IPS DF 4.7 (cell line): ENCODE measurements at regions not wholly inside any gene's neighbourhood (a gene's known extent, or its start where the extent isn't known, plus 50 kb on each side); places are given as distances from the start of the nearest gene placed in this dataset.
"Not testable (repeated sequence)": the region's sequence is repeated elsewhere in the genome, so short reads cannot be mapped to it uniquely, and the experiment has no call there.

Experiments used
- DNase-seq: peaks from one replicate; pipeline ENCODE4 v3.0.0-alpha.2; 2013; ENCODE audit warnings: low spot score; ENCODE audit errors: extremely low read depth

- no peak for DNase-seq
These were observed 180.3 kb upstream of the LCORL start for GRCh38 chr4:18201885-18202284.

DNA sequence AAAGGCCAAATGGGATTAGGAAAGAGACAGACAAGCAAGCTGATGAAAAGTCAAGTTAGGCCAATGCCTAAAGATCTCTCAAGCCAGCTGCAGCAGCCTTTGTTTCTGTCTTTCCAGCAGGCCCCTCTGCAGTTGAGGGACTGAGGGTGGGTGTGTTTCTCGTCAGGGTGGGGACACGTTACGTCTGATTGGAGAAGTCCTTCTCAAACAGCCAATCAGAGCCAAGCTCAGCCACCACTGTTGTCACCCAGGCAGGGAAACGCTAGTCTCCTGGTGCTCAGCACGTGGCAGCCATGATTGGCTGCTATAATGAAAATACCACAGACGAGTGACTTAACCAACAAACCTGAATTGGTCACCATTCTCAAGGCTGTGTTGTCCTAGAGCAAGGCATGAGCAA, 177.1 kb upstream of the LCORL start:
- DNase-seq = no peak

GRCh38 chr4:18197467-18197866, 175.9 kb upstream of the LCORL start:
- no peak for DNase-seq

DNA sequence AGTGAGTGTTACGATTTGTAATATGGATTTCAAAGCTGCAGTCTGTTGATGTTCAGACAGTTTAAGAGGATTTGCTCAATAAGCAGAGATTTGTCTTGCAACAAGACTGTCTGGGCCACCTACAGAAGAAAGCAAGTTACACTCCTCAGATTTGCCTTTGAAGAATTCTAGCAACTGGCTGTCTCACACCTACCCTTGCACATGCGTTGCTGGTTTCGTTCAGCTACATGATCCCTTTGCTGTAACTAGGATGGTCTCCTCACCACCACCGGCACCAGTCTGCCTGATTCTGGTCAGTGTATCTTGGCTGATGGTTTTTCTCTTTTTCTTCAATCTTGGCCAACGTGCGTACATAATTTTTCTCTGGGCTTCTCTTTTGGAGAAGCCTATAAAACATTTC, 172.7 kb upstream of the LCORL start:
- DNase-seq = no peak

DNA sequence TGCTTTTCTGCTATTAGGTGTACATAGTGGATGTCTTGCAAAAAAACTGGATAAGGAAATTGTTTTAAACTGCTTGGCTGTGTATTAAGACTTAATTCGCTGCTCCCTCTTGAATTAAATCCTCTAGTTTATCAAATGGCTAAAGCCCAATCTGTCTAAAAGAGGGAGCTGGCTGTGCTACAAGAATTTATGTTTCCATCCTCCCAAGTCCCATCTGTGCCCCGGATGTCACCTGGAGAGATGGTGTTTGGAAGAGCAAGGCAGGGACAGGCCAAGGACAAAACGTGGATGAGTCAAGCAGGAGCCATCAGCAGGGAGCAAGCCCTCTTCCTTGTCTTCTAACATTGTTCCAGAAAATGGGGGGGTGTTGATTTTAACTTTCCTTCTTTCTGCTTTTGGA, 171.3 kb upstream of the LCORL start:
- no peak for DNase-seq

DNA sequence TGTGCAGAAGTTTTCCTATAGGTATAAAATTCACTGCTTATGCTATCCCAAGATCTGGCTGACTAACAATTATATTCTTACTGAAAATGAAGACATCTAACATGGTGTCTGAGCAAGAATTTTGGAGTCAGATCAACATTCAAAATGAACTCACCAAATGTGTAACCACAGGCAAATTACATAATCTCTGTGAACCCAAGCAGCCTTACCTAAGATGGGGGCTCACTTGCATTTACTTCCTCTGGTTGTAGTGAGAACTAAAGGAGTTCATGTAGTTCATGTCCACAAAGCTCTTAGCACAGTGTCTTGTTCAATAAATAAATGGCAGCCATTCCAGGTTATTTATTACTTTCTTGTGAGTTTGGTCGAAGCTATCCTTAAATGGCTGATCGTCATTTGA, 163.9 kb upstream of the LCORL start:
- DNase-seq = no peak

GRCh38 chr4:18180892-18181291, 159.3 kb upstream of the LCORL start:
- no peak for DNase-seq

DNA sequence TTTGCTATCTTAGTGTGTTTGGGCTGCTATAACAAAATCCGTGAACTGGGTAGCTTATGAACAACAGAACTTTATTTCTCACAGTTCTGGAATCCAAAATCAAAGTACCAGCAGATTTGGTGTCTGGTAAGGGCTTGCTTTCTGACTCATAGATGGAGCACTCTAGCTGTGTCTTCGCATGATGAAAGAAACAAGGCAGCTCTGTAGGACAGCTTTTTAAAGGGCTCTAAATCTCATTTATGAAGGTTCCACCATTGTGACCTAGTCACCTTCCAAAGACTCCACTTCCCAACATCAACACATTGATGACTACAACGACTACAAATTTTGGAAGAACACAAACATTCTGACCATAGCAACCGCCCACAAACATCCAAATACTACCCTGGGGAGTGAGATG, 158.6 kb upstream of the LCORL start:
- DNase-seq = no peak

- DNase-seq = no peak
These were observed 150.3 kb upstream of the LCORL start for GRCh38 chr4:18171896-18172295.

- DNase-seq = no peak
These were observed 146.3 kb upstream of the LCORL start for GRCh38 chr4:18167831-18168230.

DNA sequence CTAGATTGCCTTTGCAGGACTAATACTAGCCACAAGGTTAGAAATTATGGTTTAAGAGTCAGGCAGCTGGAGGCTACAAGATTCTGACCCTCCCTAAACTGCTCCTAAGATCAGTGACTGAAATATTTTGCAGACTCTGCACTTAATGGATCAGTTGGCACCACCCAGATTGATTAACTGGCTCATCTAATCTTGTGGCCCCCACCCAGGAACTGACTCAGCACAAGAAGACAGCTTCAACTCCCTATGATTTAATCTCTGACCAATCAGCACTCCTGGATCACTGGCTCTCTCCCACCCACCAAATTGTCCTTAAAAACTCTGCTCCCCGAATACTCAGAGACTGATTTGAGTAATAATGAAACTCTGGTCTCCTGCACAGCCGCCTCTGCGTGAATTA, 145.4 kb upstream of the LCORL start:
- no peak for DNase-seq

DNA sequence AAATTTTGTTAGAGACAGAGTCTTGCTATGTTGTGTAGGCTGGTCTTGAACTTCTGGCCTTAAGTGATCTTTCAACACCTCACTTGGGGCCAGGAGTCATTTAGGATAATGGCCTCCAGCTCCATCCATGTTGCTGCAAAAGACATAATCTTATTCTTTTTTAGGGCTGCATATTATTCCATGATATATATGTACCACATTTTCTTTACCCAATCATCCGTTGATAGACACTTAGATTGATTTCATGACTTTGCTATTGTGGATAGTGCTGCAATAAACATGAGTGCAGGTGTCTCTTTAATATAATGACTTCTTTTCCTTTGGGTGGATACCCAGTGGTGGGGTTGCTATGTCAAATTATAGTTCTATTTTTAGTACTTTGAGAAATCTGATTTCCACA, 140.9 kb upstream of the LCORL start:
- DNase-seq = no peak

GRCh38 chr4:18159117-18159912, 137.8 kb upstream of the LCORL start:
- not testable (repeated sequence) for DNase-seq

DNA sequence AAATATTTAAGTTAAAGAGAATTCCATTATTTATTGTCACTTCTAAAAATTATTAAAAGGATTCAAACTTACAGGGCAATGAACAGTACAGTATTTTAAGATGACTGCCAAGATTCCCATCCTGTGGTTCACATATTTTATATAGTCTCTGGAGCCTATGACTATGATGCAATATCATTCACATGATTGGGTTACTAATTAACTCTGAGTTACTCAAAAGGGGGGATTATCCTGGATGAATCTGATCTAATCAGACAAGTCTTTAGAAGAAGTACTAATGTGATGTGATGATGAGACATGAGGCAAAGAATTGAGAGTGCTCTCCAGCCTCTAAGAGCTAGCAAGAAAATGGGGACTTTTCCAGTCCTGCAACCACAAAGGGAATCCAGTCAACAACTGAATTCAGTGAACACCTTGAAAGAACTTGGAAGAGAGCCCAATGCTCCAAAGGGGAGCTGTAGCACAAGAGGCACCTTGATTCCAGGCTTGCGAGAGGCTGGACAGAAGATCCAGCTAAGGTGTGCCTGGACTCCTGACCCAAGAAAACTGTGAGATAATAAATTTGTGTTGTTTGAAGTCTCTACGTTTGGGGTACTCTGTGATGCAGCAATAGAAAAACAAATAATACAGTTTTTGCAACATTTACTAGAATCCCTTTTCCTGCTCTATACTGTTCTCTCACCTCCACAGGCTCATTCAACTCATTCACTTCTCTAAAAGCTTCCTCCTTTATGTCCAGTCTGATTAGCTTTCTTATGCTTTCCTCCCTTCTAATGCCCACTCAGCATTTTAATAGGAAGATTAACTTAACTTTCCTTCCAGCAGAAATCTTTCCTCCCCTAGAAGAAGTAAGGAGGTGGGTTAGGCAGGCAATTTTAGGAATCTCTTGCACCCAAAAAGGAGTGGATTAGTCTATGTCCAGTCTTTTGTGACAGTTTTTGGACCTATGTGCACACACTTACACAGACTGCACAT, 133.8 kb upstream of the LCORL start:
- no peak for DNase-seq

GRCh38 chr4:18138076-18138665, 116.6 kb upstream of the LCORL start:
- DNase-seq = no peak

GRCh38 chr4:18134111-18134510, 112.6 kb upstream of the LCORL start:
- no peak for DNase-seq

GRCh38 chr4:18130256-18130655, 108.7 kb upstream of the LCORL start:
- no peak for DNase-seq

DNA sequence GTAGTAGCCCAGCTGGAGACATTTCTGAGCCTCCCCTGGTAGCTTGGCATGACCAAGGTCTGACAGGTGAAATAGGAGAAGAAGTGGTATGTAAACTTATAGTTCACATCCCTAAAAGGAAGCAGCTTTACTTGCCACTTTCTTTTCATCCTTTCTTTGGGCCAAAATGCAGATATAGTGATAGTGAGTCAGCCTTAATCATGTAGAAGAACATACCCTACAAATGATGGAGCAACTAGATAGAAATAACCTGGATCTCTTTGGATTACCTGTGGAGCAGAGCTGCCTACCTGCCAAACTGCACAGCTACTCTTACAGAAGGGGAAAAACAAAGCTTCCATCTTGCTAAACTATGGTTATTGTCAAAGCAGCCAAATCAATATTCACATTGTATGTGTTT, 106.7 kb upstream of the LCORL start:
- no peak for DNase-seq

DNA sequence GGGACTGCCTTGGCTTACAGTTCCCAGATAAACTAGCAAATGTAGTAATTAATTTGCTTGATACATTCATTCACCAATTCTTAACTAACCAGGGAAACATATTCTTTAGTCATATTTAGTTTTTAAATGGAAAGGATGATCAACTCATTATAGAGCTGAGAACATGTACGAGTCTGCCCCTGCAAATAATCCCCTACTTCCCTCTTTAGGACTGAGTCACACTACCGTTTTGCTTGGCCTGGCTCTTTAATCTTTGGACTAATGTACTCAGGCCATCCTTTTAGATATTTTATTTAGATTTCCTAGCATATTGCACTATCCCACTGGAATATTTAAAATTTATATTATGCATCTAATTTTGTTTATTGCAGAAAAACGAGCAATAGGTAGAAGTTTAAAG, 105.5 kb upstream of the LCORL start:
- DNase-seq = no peak

DNA sequence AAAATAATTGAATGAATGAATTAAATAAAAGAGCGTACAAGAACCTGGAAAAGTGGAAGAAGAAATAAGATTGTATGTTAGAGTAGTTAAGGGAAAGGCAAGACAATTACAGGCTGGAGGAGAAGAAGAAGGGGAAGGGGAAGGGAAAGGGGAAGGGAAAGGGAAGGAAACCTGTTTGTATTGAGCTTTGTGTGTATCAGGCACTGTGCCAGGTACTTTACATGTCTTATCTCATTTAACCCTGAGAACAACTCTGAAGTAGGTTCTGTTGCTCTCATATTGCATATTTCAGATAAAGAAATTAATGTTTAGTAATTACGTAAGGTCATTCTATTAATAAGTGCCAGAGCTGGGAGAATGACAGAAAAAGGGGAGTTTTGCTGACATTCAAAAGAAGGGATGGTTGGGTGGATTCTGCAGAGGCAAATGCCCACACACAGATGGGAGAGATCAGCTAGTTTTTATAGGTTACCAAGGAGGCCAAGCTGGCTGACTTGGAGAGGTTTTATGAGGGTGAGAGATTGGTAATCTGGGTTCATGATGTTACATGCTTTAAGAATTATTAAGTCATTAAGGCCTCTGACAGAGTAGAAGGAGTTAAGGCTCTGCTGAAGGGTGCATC, 92.3 kb upstream of the LCORL start:
- no peak for DNase-seq

DNA sequence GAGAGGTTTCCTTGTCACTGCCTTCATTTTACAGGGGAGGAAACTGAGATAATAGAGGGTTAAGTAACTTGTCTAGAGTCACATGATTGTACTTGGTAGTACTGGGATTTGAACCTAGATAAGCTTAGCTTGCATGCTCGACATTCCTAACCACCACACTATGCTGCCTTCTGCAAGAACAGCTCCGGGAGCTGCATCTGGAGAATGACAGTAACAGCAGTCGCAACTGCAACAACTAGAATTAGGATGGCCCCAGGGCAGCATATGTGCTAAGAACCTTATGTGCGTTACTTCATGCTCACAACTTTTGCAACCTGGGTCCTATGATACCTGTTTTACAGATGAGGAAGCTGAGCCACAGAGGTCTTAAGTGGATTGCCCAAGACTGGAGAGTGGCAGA, 89.5 kb upstream of the LCORL start:
- DNase-seq = no peak

DNA sequence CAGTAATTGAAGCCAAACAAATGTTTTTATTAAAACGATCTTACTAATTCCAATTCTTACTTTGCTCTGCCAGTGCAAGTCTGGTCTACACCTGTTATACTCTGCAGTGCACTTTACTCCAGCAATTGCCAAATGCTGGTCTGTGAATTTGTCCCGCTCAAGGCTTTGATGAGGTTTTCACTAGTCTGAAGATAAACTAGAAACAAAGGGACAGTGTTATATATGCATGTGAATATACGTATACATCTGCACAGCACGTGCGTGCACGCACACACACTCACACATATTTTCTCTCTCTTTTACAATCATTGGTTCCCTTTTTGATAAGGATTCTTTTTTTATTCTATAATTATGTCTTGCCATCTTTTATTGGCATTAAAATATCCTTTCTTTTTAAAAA, 88.5 kb upstream of the LCORL start:
- DNase-seq = no peak
